B cell (primary cell): ENCODE measurements at regions not wholly inside any gene's neighbourhood (a gene's known extent, or its start where the extent isn't known, plus 50 kb on each side); places are given as distances from the start of the nearest gene placed in this dataset.

ENCODE experiments used
- ATAC-seq: fragments of 200-7000 bp; cut with Tn5 transposase; one replicate; pipeline ENCODE4 v1.10.0; 2021; ENCODE audit warnings: low read depth, mild to moderate bottlenecking, moderate number of reproducible peaks, moderate library complexity
- CTCF ChIA-PET: fragments of 350-600 bp; sonication (Branson Sonifier 250); formaldehyde crosslinking; loops from one replicate; lab custom pipeline; 2021; ENCODE audit warnings: antibody characterized with exemption, inconsistent platforms; lab: Charles Lee
- POLR2A ChIA-PET: fragments of 350-600 bp; sonication (Branson Sonifier 250); formaldehyde crosslinking; loops from one replicate; lab custom pipeline; 2021; ENCODE audit warnings: antibody characterized with exemption; lab: Charles Lee
- DNase-seq: peaks from one replicate; pipeline ENCODE4 v3.0.0; 2013
- H2AFZ ChIP-seq: 2 replicates; pipeline ENCODE4 v1.6.1; 2012; ENCODE audit warnings: mild to moderate bottlenecking, low read depth, low read length; ENCODE audit not compliant: insufficient read depth, poor library complexity, severe bottlenecking
- H3K27ac ChIP-seq, 2 donors: 1 replicate in 1 of 2; 2 replicates in 1 of 2; pipeline ENCODE4 v1.5.1; 2012 to 2013; ENCODE audit warnings: low read length in 2 of 2, mild to moderate bottlenecking in 2 of 2, moderate library complexity in 1 of 2
- H3K27me3 ChIP-seq, 4 experiments: fragments of 200-600 bp in 1 of 4; sonication (generic) in 1 of 4; replicated peaks in 1 of 4; 1 replicate in 2 of 4; 2 replicates in 2 of 4; pipeline versions ENCODE4 v1.6.1 to v1.7.0; 2013 to 2016; ENCODE audit warnings: low read length in 3 of 4, mild to moderate bottlenecking in 2 of 4, mixed read lengths in 1 of 4, moderate library complexity in 1 of 4; ENCODE audit not compliant: insufficient read depth in 4 of 4, control insufficient read depth in 3 of 4; ENCODE audit errors: control extremely low read depth in 1 of 4
- H3K36me3 ChIP-seq, 2 experiments: replicated peaks in 1 of 2; 1 replicate in 1 of 2; 2 replicates in 1 of 2; pipeline versions ENCODE4 v1.6.1 to v1.7.1; 2013; ENCODE audit warnings: low read length in 1 of 2; ENCODE audit not compliant: insufficient read depth in 2 of 2, control insufficient read depth in 1 of 2; ENCODE audit errors: control extremely low read depth in 1 of 2, extremely low read depth in 1 of 2
- H3K4me1 ChIP-seq, 2 donors: fragments of 200-600 bp in 1 of 2; sonication (generic) in 1 of 2; 1 replicate in 1 of 2; 2 replicates in 1 of 2; pipeline versions ENCODE4 v1.5.1 to v1.6.1; 2013 to 2017; ENCODE audit warnings: low read length in 2 of 2; ENCODE audit not compliant: control insufficient read depth in 2 of 2, insufficient read depth in 2 of 2
- H3K4me2 ChIP-seq: replicated peaks from 2 replicates; pipeline ENCODE3; 2012; ENCODE audit warnings: mild to moderate bottlenecking, low read depth, low read length; ENCODE audit not compliant: poor library complexity, severe bottlenecking
- H3K4me3 ChIP-seq, 5 experiments: fragments of 200-600 bp in 1 of 5; sonication (generic) in 1 of 5; 1 replicate in 3 of 5; 2 replicates in 2 of 5; pipeline versions ENCODE4 v1.5.1 to v1.7.0; 2011 to 2016; ENCODE audit warnings: low read length in 4 of 5, mild to moderate bottlenecking in 4 of 5, low read depth in 2 of 5, control low read depth in 1 of 5, moderate library complexity in 1 of 5; ENCODE audit not compliant: insufficient read depth in 1 of 5; ENCODE audit errors: control extremely low read depth in 1 of 5, extremely low read depth in 1 of 5
- H3K79me2 ChIP-seq: fragments of 200-600 bp; sonication (generic); one replicate; pipeline ENCODE4 v1.6.0; 2016; ENCODE audit warnings: low read length; ENCODE audit not compliant: control insufficient read depth, insufficient read depth
- H3K9ac ChIP-seq: fragments of 200-600 bp; sonication (generic); 2 replicates; pipeline ENCODE4 v1.6.1; 2017; ENCODE audit warnings: mild to moderate bottlenecking, low read length, moderate library complexity
- H3K9me3 ChIP-seq, 3 donors: one replicate each; pipeline versions ENCODE4 v1.6.1 to v1.7.1; 2013; ENCODE audit warnings: low read length in 2 of 3; ENCODE audit not compliant: control insufficient read depth in 2 of 3, insufficient read depth in 1 of 3; ENCODE audit errors: control extremely low read depth in 1 of 3
- H4K20me1 ChIP-seq: 2 replicates; pipeline ENCODE4 v1.6.0; 2012; ENCODE audit warnings: mild to moderate bottlenecking, low read length; ENCODE audit not compliant: insufficient read depth, control insufficient read depth, poor library complexity, severe bottlenecking
- H3K27ac Mint-ChIP-seq: one replicate; pipeline ENCODE4 v1.8.0; 2021; ENCODE audit warnings: mixed read lengths
- H3K27me3 Mint-ChIP-seq: one replicate; pipeline ENCODE4 v1.8.0; 2021; ENCODE audit warnings: mixed read lengths
- H3K4me1 Mint-ChIP-seq: one replicate; pipeline ENCODE4 v1.8.0; 2021; ENCODE audit warnings: mixed read lengths
- H3K4me3 Mint-ChIP-seq: one replicate; pipeline ENCODE4 v1.8.0; 2021; ENCODE audit warnings: mixed read lengths
- H3K9me3 Mint-ChIP-seq: one replicate; pipeline ENCODE4 v1.8.0; 2022; ENCODE audit warnings: mixed read lengths; ENCODE audit not compliant: insufficient read depth
- EZH2 ChIP-seq: IDR thresholded peaks from 2 replicates; pipeline ENCODE4 v1.6.1; 2012; ENCODE audit warnings: borderline replicate concordance, low read depth, mild to moderate bottlenecking, moderate library complexity, low read length; ENCODE audit not compliant: insufficient read depth, poor library complexity, severe bottlenecking
- WGBS: methylation state at CpG from one replicate; pipeline ENCODE4 v1.1.5; 2013; ENCODE audit warnings: missing lambda C conversion rate; ENCODE audit not compliant: insufficient coverage; 5-methylcytosine and 5-hydroxymethylcytosine counted together
- intact Hi-C: fragments of 100-400 bp; cut with micrococcal nuclease; formaldehyde crosslinking; loops from one replicate; pipeline ENCODE4 v1.10.0; 2022
- TF ChIP-seq, protein P1 (sequence below): fragments of 200-600 bp; IDR thresholded peaks from one replicate; pipeline ENCODE4 v1.8.0; 2022; ENCODE audit warnings: antibody characterized with exemption, mild to moderate bottlenecking

DNA sequence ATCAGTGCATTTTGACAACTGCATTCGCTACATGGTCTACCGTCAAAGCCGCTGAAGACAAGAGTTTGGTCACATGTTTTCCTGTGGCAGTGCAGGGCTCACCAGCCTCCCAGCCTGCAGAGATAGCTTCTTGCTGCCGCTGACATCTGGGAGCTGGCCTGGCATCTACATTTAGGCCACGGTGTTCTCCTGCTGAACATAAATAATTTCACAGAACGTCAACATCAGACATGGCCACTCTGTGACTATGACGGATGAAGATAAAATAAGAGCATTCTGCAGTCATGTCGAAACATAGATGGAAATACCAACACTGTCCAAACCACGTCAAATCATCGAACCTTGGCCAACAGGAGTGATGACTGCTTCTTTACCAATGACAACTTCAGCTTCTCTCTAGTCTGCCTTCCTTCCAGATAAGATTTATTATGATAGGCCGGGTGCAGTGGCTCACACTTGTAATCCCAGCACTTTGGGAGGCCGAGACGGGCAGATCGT is 91.2 kb downstream of the TNFAIP2 start:
- H3K9ac ChIP-seq, result no peak overlapping the region
- no peaks in the 10 kb centered on the region for H3K9me3 Mint-ChIP-seq
- no peaks in the 10 kb centered on the region for H3K36me3 ChIP-seq
- H4K20me1 ChIP-seq, result no peaks in the 10 kb centered on the region
- no peaks in the 10 kb centered on the region for H3K9me3 ChIP-seq
- H2AFZ ChIP-seq, result no peak overlapping the region
- H3K4me1 ChIP-seq, result no peaks in the 10 kb centered on the region
- DNase-seq, result no peak
- no peak overlapping the region for H3K4me3 ChIP-seq
- H3K4me3 Mint-ChIP-seq, result no peak overlapping the region
- TF ChIP-seq EZH2, result no peak
- TF ChIP-seq, protein P1, sequence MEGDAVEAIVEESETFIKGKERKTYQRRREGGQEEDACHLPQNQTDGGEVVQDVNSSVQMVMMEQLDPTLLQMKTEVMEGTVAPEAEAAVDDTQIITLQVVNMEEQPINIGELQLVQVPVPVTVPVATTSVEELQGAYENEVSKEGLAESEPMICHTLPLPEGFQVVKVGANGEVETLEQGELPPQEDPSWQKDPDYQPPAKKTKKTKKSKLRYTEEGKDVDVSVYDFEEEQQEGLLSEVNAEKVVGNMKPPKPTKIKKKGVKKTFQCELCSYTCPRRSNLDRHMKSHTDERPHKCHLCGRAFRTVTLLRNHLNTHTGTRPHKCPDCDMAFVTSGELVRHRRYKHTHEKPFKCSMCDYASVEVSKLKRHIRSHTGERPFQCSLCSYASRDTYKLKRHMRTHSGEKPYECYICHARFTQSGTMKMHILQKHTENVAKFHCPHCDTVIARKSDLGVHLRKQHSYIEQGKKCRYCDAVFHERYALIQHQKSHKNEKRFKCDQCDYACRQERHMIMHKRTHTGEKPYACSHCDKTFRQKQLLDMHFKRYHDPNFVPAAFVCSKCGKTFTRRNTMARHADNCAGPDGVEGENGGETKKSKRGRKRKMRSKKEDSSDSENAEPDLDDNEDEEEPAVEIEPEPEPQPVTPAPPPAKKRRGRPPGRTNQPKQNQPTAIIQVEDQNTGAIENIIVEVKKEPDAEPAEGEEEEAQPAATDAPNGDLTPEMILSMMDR, result no peak
- WGBS, result 83% methylated on average over 11 of the region's 14 CpGs
- no peak for ATAC-seq
- H3K4me2 ChIP-seq, result no peak overlapping the region
- no peak overlapping the region for H3K27ac Mint-ChIP-seq
- H3K79me2 ChIP-seq, result no peaks in the 10 kb centered on the region
- POLR2A ChIA-PET, result no interaction called here
- intact Hi-C loops, result no loop called here
- peaks cover 1% of the 10 kb centered on the region for H3K4me1 Mint-ChIP-seq
- CTCF ChIA-PET, result interaction anchor here (0.7 kb wide), 1 partner anchor 14 kb away, joined by 4 read pairs; no protein-coding TSS in a partner anchor
- H3K27ac ChIP-seq, result no peak overlapping the region
- H3K27me3 ChIP-seq, result peaks cover 0 to 20% (median 6%) of the 10 kb centered on the region in 4 experiments
- peaks cover 55% of the 10 kb centered on the region for H3K27me3 Mint-ChIP-seq

DNA sequence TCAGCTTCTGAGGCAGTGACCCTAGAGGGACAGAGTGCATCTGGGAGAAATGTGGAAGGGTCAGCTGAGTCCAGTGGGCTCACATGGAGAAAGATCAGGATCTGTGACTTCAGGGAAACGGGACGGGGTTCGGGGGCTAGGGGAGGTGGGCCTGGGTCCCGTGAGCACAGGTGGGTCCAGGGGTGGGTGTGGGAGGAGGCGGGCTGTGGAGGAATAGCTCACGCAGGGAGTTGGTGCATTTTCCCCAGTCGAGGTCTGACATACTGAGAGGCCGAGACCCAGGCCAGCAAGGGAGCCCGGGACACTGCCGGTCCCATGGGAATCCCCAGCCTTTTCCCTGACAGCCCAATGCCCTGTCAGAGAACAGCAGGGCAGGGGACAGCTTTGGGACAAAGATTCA is 93.1 kb downstream of the TNFAIP2 start:
- no peaks in the 10 kb centered on the region for H3K79me2 ChIP-seq
- DNase-seq (no peak), ATAC-seq (no peak)
- no peak overlapping the region for H3K4me3 ChIP-seq
- TF ChIP-seq, protein P1, result no peak
- no peak for TF ChIP-seq EZH2
- ChIA-PET CTCF (no interaction called here), POLR2A (no interaction called here)
- H3K9me3 ChIP-seq, result no peaks in the 10 kb centered on the region
- no peak overlapping the region for H3K27ac ChIP-seq
- no peak overlapping the region for H2AFZ ChIP-seq
- no peak overlapping the region for H3K4me2 ChIP-seq
- no peak overlapping the region for H3K4me3 Mint-ChIP-seq
- intact Hi-C loops, result no loop called here
- peaks cover 4% of the 10 kb centered on the region for H3K4me1 Mint-ChIP-seq
- H4K20me1 ChIP-seq, result no peaks in the 10 kb centered on the region
- no peak overlapping the region for H3K27ac Mint-ChIP-seq
- whole genome bisulfite sequencing, result 96% methylated on average over 10 of the region's 10 CpGs
- no peaks in the 10 kb centered on the region for H3K4me1 ChIP-seq
- H3K27me3 ChIP-seq, result peaks cover 0 to 30% (median 8%) of the 10 kb centered on the region in 4 experiments
- no peaks in the 10 kb centered on the region for H3K36me3 ChIP-seq
- H3K9me3 Mint-ChIP-seq, result no peaks in the 10 kb centered on the region
- H3K27me3 Mint-ChIP-seq, result peaks cover 55% of the 10 kb centered on the region
- H3K9ac ChIP-seq, result no peak overlapping the region
